GM18868 (cell line): ENCODE measurements at regions not wholly inside any gene's neighbourhood (a gene's known extent, or its start where the extent isn't known, plus 50 kb on each side); places are given as distances from the start of the nearest gene placed in this dataset.
"Not testable (repeated sequence)": the region's sequence is repeated elsewhere in the genome, so short reads cannot be mapped to it uniquely, and the experiment has no call there.

Source experiments
- ATAC-seq: cut with Tn5 transposase; IDR thresholded peaks from one replicate; pipeline ENCODE4 v1.9.1; 2021; ENCODE audit warnings: mild to moderate bottlenecking, moderate library complexity; ENCODE audit not compliant: unreplicated experiment

GRCh38 chr7:116340943-116341907 is 130.9 kb downstream of the TES start:
- ATAC-seq, result peak; percentile 68

DNA sequence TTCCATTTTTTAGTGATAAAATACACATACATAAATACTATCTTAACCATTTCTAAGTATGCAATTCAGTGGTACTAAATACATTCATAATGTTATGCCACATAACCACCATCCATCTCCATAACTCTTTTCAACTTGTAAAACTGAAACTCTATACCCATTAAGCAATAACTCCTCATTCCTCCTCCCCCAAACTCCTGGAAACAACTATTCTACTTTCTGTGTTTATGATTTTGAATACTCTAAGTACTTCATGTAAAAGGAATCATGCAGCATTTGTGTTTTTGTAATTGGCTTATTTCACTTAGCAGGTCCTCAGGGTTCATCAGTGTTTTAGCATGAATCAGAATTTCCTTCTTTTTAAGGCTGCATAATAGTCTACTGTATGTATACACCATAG is 131.8 kb downstream of the TES start:
- no peak for ATAC-seq

DNA sequence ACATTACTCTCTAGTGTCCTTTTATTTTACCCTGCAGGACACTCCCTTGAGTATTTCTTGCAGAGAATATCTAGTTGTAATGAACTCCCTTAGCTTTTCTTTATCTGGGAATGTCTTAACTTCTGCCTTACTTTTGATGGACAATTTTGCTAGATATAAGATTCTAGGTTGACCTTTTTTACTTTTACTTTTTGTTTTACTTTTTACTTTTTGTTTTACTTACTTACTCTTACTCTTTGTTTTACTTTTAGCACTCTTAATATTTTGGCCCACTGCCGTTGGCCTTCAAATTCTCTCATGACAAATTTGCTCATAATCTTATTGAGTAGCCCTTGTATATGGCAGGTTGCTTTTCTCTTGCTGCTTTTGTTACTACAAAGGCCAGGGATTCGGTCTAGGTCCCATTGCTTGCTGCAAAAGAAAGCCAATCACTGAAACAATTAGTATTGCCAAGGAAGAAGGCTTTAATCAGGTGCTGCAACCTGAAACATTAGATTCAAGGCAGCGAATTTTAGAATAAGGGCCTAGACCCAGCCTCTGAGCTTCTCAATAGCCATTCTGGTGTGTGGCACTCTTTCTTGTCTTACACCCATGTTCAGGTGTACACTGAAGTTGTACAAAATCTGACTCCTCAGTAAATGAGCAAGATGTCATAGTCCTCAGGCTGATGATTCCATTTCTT is 137.0 kb downstream of the TES start:
- ATAC-seq, result no peak

DNA sequence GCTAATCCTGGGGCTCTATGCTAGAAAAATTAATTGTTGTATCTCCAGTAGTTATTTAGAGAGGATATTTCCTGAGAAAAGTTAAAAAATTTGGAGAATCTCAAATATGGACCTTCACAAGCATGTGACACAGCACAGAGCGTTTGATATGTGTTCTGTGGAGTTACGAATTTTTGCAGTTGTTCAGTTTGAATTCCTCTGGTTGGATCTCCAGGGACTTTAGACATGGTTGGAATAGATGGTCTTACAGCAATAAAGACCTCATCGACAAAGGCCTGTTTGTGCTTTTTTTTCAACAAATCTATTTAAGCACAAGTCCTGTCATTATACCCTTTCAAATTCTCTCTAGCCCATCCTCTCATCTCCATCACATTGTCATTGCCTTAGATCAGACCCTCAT is 138.0 kb downstream of the TES start:
- no peak for ATAC-seq

DNA sequence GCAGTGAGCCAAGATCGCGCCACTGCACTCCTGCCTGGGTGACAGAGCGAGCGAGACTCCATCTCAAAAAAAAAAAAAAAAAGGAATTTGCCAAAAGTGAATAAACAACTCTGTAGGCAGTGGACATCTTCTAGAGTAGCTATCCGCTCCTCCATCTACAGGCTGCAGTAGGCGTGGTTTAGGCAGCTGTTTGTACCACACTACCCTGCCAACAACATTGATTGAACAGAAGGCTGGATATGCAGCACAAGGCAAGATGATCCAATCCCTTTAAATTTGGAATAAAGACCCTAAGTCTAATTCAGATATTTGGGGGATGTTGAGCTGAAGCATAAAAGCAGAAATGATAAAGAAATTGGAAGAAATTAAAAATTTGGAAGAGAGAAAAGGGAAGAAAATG is 141.6 kb downstream of the TES start:
- no peak for ATAC-seq

DNA sequence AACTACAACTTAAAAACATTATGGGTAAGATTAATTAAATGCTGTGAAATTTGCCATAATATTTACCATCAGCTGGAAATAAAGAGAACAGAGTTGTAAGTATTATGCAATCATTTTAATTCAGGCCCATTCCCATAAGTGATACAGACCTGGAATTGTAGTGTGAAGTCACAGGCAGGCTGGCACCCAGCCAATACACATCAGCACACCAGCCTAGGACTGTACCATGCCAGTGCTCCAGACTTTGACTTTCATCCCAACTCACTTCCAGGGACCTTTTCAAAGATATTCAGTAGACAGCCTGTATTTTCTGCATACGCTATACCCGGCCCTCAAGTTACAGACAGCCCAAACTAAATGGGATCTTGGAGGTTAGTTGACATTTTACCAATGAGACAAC is 143.3 kb downstream of the TES start:
- no peak for ATAC-seq

GRCh38 chr7:116354171-116354545 is 143.8 kb downstream of the TES start:
- no peak for ATAC-seq

DNA sequence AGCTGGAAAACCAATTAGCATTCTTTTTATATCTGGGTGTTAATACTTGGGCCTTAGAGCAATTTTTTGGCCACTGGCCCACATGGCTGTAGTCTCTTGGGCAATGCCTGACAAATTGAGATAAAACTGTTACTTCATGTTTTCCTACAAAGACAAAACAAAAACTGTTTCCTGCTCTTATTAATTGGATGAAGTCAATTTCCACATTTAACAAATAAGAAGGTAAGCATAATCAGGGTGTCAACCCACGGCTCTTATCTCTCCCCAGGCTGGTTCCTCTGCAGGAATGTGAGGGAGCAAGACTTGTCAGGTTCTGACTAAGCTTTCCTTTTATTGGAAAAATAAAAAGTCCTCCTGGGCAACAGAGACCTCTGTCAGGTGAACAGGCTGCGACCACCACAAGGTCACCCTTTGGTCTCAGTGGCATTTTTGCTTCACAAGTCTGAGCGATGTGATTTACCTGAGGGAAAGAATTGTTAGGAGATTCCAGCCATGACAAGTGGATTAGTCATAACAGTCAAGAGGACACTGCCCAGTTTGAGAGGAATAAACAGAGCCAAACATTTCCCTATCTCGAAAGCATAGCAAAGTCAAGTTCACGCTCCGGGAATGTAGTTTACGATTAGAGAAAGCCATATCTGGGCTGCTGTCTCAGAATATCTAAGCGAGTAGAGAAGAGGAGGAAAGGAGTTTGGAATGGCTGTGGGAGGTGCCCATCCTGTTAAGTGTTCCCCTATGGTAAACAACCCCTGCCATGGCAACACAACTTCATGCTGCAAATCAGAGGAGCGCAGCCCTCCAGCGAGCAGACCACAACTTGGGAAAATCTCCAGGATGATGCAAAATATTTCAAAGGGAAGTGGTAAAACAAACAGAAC is 144.4 kb downstream of the TES start:
- no peak for ATAC-seq

DNA sequence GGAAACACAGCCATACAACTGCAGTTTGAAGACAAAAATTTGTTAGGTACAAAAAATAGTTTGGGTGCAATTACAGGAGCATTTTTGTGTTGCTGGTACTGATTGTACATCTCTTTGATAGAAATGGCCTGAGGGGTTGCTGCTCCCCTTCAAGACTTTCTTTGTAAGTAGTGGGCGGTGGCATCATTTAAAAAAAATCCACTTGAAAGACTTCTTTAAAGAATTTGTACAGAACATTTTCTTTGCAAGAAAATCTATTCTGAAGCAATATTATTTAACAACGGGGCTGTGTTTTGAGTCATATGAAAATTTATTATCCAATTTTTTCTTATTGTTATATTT is 144.1 kb upstream of the CAV2 start:
- ATAC-seq, result no peak

- no peak for ATAC-seq
Measured at GRCh38 chr7:116356333-116356965, 143.1 kb upstream of the CAV2 start.

- ATAC-seq, result no peak
Measured at GRCh38 chr7:116356979-116357378, 142.6 kb upstream of the CAV2 start.

GRCh38 chr7:116357781-116358670 is 141.5 kb upstream of the CAV2 start:
- no peak for ATAC-seq

- no peak for ATAC-seq
Measured at GRCh38 chr7:116361767-116362166, 137.8 kb upstream of the CAV2 start.

- ATAC-seq, result no peak
Measured at GRCh38 chr7:116363637-116364432, 135.7 kb upstream of the CAV2 start.

DNA sequence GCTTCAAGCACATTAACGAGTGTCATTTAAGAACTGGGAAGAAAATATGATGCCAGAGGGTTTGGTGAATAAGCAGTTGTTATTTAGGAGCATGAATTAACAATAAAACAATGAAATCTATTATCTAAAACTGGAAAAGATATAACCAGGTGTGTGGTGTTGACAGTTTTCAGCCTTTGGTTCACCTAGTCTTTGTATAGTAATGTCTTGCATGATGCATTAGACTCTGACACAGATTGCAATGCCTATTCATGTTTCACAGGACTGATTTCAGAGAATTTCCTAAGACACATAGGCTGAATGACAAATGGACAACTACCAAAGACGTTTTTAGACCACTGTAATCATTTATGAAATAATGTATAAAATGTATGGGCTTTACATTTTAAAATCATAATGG is 135.1 kb upstream of the CAV2 start:
- ATAC-seq, result no peak

DNA sequence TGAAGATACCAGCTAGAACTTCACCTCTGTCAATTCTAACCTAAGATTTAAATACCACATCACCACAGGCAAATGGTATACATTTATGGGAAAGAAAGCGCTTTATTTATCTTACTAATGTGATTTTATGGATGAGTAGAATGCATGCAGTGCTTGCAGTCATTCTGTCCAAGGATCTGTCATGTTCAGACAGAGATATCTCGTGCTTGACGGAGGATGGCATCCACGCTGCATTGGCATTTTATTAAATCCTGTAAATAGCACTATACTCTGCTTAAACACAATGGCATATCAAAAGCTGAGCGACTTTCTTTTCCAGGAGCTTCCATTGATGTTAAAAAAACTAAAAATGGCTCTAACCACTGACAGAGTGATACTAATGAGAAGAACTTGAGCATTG is 133.7 kb upstream of the CAV2 start:
- ATAC-seq, result no peak

GRCh38 chr7:116367171-116367813 is 132.2 kb upstream of the CAV2 start:
- no peak for ATAC-seq

GRCh38 chr7:116368965-116369364 is 130.6 kb upstream of the CAV2 start:
- no peak for ATAC-seq

DNA sequence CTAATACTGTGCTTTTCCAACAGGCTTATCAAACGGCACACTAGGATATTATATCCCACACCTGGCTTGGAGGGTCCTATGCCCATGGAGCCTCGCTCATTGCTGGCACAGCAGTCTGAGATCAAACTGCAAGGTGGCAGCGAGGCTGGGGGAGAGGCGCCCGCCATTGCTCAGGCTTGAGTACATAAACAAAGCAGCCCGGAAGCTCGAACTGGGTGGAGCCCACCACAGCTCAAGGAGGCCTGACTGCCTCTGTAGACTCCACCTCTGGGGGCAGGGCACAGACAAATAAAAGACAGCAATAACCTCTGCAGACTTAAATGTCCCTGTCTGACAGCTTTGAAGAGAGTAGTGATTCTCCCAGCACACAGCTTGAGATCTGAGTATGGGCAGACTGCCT is 128.0 kb upstream of the CAV2 start:
- ATAC-seq, result not testable (repeated sequence)
